Gastrocnemius medialis (tissue), 4 donors: ENCODE measurements at regions not wholly inside any gene's neighbourhood (a gene's known extent, or its start where the extent isn't known, plus 50 kb on each side); places are given as distances from the start of the nearest gene placed in this dataset.
A peak's percentile ranks its signal among the peaks of the same experiment; 100 is the strongest.

Source experiments
- POLR2A ChIP-seq, 2 donors: fragments of 450-650 bp; IDR thresholded peaks; one replicate each; pipeline ENCODE4 v1.6.1; 2017; ENCODE audit warnings: antibody characterized with exemption in 2 of 2, mild to moderate bottlenecking in 2 of 2, moderate library complexity in 2 of 2
- TF ChIP-seq, protein P1 (sequence below), 5 experiments: fragments of 450-650 bp in 3 of 5; fragments of 200-600 bp in 2 of 5; sonication (generic) in 2 of 5; IDR thresholded peaks in 4 of 5; conservative IDR thresholded peaks in 1 of 5; 1 replicate in 4 of 5; 2 replicates in 1 of 5; pipeline ENCODE4 v1.5.1; 2016 to 2019; ENCODE audit warnings: antibody characterized with exemption in 5 of 5, mild to moderate bottlenecking in 3 of 5, moderate library complexity in 3 of 5

- TF ChIP-seq, protein P1, sequence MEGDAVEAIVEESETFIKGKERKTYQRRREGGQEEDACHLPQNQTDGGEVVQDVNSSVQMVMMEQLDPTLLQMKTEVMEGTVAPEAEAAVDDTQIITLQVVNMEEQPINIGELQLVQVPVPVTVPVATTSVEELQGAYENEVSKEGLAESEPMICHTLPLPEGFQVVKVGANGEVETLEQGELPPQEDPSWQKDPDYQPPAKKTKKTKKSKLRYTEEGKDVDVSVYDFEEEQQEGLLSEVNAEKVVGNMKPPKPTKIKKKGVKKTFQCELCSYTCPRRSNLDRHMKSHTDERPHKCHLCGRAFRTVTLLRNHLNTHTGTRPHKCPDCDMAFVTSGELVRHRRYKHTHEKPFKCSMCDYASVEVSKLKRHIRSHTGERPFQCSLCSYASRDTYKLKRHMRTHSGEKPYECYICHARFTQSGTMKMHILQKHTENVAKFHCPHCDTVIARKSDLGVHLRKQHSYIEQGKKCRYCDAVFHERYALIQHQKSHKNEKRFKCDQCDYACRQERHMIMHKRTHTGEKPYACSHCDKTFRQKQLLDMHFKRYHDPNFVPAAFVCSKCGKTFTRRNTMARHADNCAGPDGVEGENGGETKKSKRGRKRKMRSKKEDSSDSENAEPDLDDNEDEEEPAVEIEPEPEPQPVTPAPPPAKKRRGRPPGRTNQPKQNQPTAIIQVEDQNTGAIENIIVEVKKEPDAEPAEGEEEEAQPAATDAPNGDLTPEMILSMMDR (IDR thresholded peaks at IDR 0.05 in 4 of 5, conservative IDR thresholded peaks at IDR 0.05 in 1 of 5): peak in 4 of 5 experiments; percentile 24 to 68 (median 56)
- no peak for TF ChIP-seq POLR2A (IDR thresholded peaks at IDR 0.05)
Observed at GRCh38 chr14:99995700-99996356, 69.4 kb upstream of the EVL start.
